Upper lobe of left lung (tissue), 4 donors: ENCODE measurements at regions not wholly inside any gene's neighbourhood (a gene's known extent, or its start where the extent isn't known, plus 50 kb on each side); places are given as distances from the start of the nearest gene placed in this dataset.

Experiments used
- EP300 ChIP-seq, 4 donors: sonication (generic); formaldehyde crosslinking; IDR thresholded peaks; one replicate each; pipeline ENCODE4 v1.5.1; 2017; ENCODE audit warnings: antibody characterized with exemption in 4 of 4, control low read depth in 2 of 4
- POLR2A ChIP-seq, 4 donors: fragments of 450-650 bp; IDR thresholded peaks; one replicate each; pipeline ENCODE4 v1.5.1; 2016 to 2017; ENCODE audit warnings: antibody characterized with exemption in 4 of 4, mild to moderate bottlenecking in 2 of 4
- TF ChIP-seq, protein P1 (sequence below), 6 experiments: fragments of 450-650 bp in 4 of 6; fragments of 200-600 bp in 2 of 6; sonication (generic) in 2 of 6; IDR thresholded peaks; one replicate each; pipeline ENCODE4 v1.5.1; 2016 to 2019; ENCODE audit warnings: antibody characterized with exemption in 6 of 6

DNA sequence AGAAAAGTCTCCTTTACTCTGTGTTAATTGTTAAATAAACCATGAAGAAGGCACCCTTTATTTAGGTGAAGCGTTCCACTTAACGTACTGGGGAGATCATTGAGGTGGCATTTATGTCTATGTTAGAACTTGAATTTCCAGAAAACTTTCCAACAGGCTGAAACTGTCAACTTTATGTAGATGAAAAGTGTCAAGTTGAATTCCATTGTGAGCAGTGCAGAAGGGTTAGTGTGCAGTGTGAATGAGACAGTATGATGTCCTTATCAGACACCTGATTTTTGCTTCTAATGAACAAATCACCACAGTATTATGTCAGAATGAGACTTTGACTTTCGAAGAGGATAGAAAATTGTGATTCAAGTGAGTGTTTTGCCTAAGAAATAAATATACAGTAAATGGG lies 761.6 kb upstream of the SEMA6A start:
- TF ChIP-seq, protein P1, sequence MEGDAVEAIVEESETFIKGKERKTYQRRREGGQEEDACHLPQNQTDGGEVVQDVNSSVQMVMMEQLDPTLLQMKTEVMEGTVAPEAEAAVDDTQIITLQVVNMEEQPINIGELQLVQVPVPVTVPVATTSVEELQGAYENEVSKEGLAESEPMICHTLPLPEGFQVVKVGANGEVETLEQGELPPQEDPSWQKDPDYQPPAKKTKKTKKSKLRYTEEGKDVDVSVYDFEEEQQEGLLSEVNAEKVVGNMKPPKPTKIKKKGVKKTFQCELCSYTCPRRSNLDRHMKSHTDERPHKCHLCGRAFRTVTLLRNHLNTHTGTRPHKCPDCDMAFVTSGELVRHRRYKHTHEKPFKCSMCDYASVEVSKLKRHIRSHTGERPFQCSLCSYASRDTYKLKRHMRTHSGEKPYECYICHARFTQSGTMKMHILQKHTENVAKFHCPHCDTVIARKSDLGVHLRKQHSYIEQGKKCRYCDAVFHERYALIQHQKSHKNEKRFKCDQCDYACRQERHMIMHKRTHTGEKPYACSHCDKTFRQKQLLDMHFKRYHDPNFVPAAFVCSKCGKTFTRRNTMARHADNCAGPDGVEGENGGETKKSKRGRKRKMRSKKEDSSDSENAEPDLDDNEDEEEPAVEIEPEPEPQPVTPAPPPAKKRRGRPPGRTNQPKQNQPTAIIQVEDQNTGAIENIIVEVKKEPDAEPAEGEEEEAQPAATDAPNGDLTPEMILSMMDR (IDR thresholded peaks at IDR 0.05), result no peak
- no peak for TF ChIP-seq EP300 (IDR thresholded peaks at IDR 0.05)
- no peak for TF ChIP-seq POLR2A (IDR thresholded peaks at IDR 0.05)
